Stomach (tissue), 4 donors: ENCODE measurements at regions not wholly inside any gene's neighbourhood (a gene's known extent, or its start where the extent isn't known, plus 50 kb on each side); places are given as distances from the start of the nearest gene placed in this dataset.
"Not testable (repeated sequence)": the region's sequence is repeated elsewhere in the genome, so short reads cannot be mapped to it uniquely, and the experiment has no call there.

Experiments used
- EP300 ChIP-seq: sonication (generic); formaldehyde crosslinking; IDR thresholded peaks from one replicate; pipeline ENCODE4 v1.6.1; 2017; ENCODE audit warnings: antibody characterized with exemption
- POLR2A ChIP-seq, 4 donors: fragments of 450-650 bp; IDR thresholded peaks; one replicate each; pipeline ENCODE4 v1.6.1; 2016; ENCODE audit warnings: antibody characterized with exemption in 4 of 4, control low read depth in 2 of 4, mild to moderate bottlenecking in 1 of 4, moderate library complexity in 1 of 4
- POLR2AphosphoS5 ChIP-seq, 3 donors: sonication (generic); formaldehyde crosslinking; IDR thresholded peaks; one replicate each; pipeline ENCODE4 v1.6.1; 2016; ENCODE audit warnings: antibody characterized with exemption in 3 of 3
- TF ChIP-seq, protein P1 (sequence below), 7 experiments: fragments of 450-650 bp in 4 of 7; fragments of 200-600 bp in 3 of 7; sonication (generic) in 3 of 7; IDR thresholded peaks; one replicate each; pipeline ENCODE4 v1.5.1; 2016 to 2019; ENCODE audit warnings: antibody characterized with exemption in 7 of 7, control low read depth in 2 of 7, mild to moderate bottlenecking in 1 of 7

DNA sequence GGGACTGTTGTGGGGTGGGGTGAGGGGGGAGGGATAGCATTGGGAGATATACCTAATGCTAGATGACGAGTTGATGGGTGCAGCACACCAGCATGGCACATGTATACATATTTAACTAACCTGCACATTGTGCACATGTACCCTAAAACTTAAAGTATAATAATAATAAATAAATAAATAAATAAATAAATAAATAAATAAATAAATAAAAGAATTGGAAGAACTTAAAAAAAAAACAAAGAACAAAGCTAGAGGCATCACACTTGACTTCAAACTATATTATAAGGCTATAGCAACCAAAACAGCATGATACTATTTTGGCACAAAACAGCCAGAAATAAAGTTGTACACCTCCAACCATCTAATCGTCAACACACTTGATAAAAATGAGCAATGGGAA lies 106.5 kb upstream of the NDST3 start:
- TF ChIP-seq POLR2A (IDR thresholded peaks at IDR 0.05); POLR2AphosphoS5 (IDR thresholded peaks at IDR 0.05); EP300: not testable (repeated sequence)
- TF ChIP-seq, protein P1, sequence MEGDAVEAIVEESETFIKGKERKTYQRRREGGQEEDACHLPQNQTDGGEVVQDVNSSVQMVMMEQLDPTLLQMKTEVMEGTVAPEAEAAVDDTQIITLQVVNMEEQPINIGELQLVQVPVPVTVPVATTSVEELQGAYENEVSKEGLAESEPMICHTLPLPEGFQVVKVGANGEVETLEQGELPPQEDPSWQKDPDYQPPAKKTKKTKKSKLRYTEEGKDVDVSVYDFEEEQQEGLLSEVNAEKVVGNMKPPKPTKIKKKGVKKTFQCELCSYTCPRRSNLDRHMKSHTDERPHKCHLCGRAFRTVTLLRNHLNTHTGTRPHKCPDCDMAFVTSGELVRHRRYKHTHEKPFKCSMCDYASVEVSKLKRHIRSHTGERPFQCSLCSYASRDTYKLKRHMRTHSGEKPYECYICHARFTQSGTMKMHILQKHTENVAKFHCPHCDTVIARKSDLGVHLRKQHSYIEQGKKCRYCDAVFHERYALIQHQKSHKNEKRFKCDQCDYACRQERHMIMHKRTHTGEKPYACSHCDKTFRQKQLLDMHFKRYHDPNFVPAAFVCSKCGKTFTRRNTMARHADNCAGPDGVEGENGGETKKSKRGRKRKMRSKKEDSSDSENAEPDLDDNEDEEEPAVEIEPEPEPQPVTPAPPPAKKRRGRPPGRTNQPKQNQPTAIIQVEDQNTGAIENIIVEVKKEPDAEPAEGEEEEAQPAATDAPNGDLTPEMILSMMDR (IDR thresholded peaks at IDR 0.05), result not testable (repeated sequence)
